ENCODE measurements at regions not wholly inside any gene's neighbourhood (a gene's known extent, or its start where the extent isn't known, plus 50 kb on each side); places are given as distances from the start of the nearest gene placed in this dataset.

GRCh38 chr15:67980171-67980570, 73.9 kb upstream of the PIAS1 start (continued):
- TF ChIP-seq ELF1 (IDR thresholded peaks at IDR 0.05; ENCODE audit: borderline replicate concordance, low read depth) (no peak), ZBTB33 (IDR thresholded peaks at IDR 0.05; ENCODE audit: extremely low read depth, insufficient replicate concordance, low read length) (no peak), EZH2phosphoT487 (IDR thresholded peaks at IDR 0.05; ENCODE audit: borderline replicate concordance) (no peak)

GRCh38 chr15:67980773-67981685, 73.1 kb upstream of the PIAS1 start:
- DNase-seq (ENCODE audit: low read depth, low spot score) (no peak), ATAC-seq (no peak)
- no peaks in the 10 kb centered on the region for H3K27me3 ChIP-seq (ENCODE audit: insufficient read depth, low read length)
- TF ChIP-seq SIN3A (IDR thresholded peaks at IDR 0.05; ENCODE audit: low read depth) (no peak), JUND (IDR thresholded peaks at IDR 0.05) (no peak), ZNF274 (IDR thresholded peaks at IDR 0.05; ENCODE audit: low read depth, low read length) (no peak), EZH2phosphoT487 (IDR thresholded peaks at IDR 0.05; ENCODE audit: borderline replicate concordance) (no peak), RAD21 (IDR thresholded peaks at IDR 0.05; ENCODE audit: low read depth) (no peak), TCF7L2 (IDR thresholded peaks at IDR 0.05; ENCODE audit: borderline replicate concordance, extremely low read depth, insufficient read depth, insufficient read length) (no peak), MAX (IDR thresholded peaks at IDR 0.05) (no peak), CEBPB (IDR thresholded peaks at IDR 0.05; ENCODE audit: low read depth) (no peak), ZBTB33 (IDR thresholded peaks at IDR 0.05; ENCODE audit: extremely low read depth, insufficient replicate concordance, low read length) (no peak), ZFX (IDR thresholded peaks at IDR 0.05) (no peak), FOSL1 (IDR thresholded peaks at IDR 0.05; ENCODE audit: low read depth) (no peak), SRF (IDR thresholded peaks at IDR 0.05; ENCODE audit: low read depth) (no peak)
- H3K27ac ChIP-seq (ENCODE audit: low read depth, low read length), result no peak overlapping the region
- H3K9ac ChIP-seq (ENCODE audit: low read length), result no peak overlapping the region
- ChIA-PET RAD21 (ENCODE audit: low non-redundant PET in 1 of 2, low total read pairs in 2 of 2, uncharacterized antibody in 2 of 2, unreplicated experiment in 2 of 2) (no interaction called here), CTCF (no interaction called here), POLR2A (no interaction called here)
- H3K9me3 ChIP-seq (ENCODE audit: control insufficient read depth in 1 of 2, insufficient read depth in 1 of 2, low read depth in 1 of 2, low read length in 2 of 2), result no peaks in the 10 kb centered on the region
- H3K79me2 ChIP-seq (ENCODE audit: insufficient read depth, low read length), result no peaks in the 10 kb centered on the region
- no peak overlapping the region for H2AFZ ChIP-seq (ENCODE audit: low read depth, low read length, poor library complexity, severe bottlenecking)
- H3K4me2 ChIP-seq (ENCODE audit: low read length), result no peak overlapping the region
- no peaks in the 10 kb centered on the region for H3K9me2 ChIP-seq (ENCODE audit: insufficient read depth)
- intact Hi-C loops (cut with micrococcal nuclease), result no loop called here
- no peak overlapping the region for H3K4me3 ChIP-seq (replicated peaks in 1 of 2; ENCODE audit: low read depth in 1 of 2, low read length in 2 of 2)
- no peaks in the 10 kb centered on the region for H4K20me1 ChIP-seq (ENCODE audit: insufficient read depth)
- H3K36me3 ChIP-seq (ENCODE audit: control insufficient read depth in 1 of 2, insufficient read depth in 2 of 2, low read length in 2 of 2), result no peaks in the 10 kb centered on the region
- H3K4me1 ChIP-seq (ENCODE audit: control insufficient read depth in 1 of 2, insufficient read depth in 2 of 2, low read length in 2 of 2), result no peaks in the 10 kb centered on the region
- BruUV-seq (replicated peaks), result no TSS peak

Measured in HCT116 (cell line).